ENCODE measurements at regions not wholly inside any gene's neighbourhood (a gene's known extent, or its start where the extent isn't known, plus 50 kb on each side); places are given as distances from the start of the nearest gene placed in this dataset.
A peak's percentile ranks its signal among the peaks of the same experiment; 100 is the strongest.

- TF ChIP-seq PRDM2 (tag by site-specific recombination; IDR thresholded peaks at IDR 0.05; ENCODE audit: borderline replicate concordance) (no peak), ZNF302 (tag by site-specific recombination; IDR thresholded peaks at IDR 0.05; ENCODE audit: low read depth) (no peak), ZNF266 (tag by site-specific recombination; IDR thresholded peaks at IDR 0.05; ENCODE audit: low read depth) (no peak), ZNF174 (tag by site-specific recombination; IDR thresholded peaks at IDR 0.05) (no peak), ZNF37A (tag by site-specific recombination; IDR thresholded peaks at IDR 0.05) (no peak), ZNF747 (tag by site-specific recombination; IDR thresholded peaks at IDR 0.05) (no peak), ZNF423 (tag by site-specific recombination; IDR thresholded peaks at IDR 0.05) (no peak), ZSCAN16 (tag by site-specific recombination; IDR thresholded peaks at IDR 0.05) (no peak), KLF16 (tag by site-specific recombination; IDR thresholded peaks at IDR 0.05) (no peak), ZFHX2 (tag by site-specific recombination; conservative IDR thresholded peaks at IDR 0.05) (no peak), ZNF677 (tag by site-specific recombination; IDR thresholded peaks at IDR 0.05) (no peak)
Observed at GRCh38 chr7:131076032-131076431, 251.6 kb upstream of the MKLN1 start (continued).

GRCh38 chr7:131076711-131077181, 250.9 kb upstream of the MKLN1 start:
- no peak overlapping the region for H3K4me3 ChIP-seq (ENCODE audit: low read depth, low read length)
- peak overlapping the region; percentile 46; the same call in 1 of the 2 replicates for H3K27ac ChIP-seq (ENCODE audit: extremely low read depth, low read depth, low read length)
- H3K9me3 ChIP-seq (ENCODE audit: control insufficient read depth, insufficient read depth, low read depth, low read length) = no peaks in the 10 kb centered on the region
- no peaks in the 10 kb centered on the region for H3K36me3 ChIP-seq (ENCODE audit: control insufficient read depth in 2 of 2, insufficient read depth in 1 of 2, low read length in 2 of 2)
- ChIA-PET POLR2A (no interaction called here), CTCF (no interaction called here)
- H3K4me1 ChIP-seq (ENCODE audit: control insufficient read depth, insufficient read depth, low read length) = peaks cover 3% of the 10 kb centered on the region; the same call in 1 of the 2 replicates
- TF ChIP-seq ZNF624 (tag by site-specific recombination; IDR thresholded peaks at IDR 0.05) = no peak
- no peak for TF ChIP-seq ZFP69B (tag by site-specific recombination; IDR thresholded peaks at IDR 0.05)
- TF ChIP-seq ZFP3 (tag by site-specific recombination; IDR thresholded peaks at IDR 0.05; ENCODE audit: low read depth) = no peak
- no peak for TF ChIP-seq GFI1B (tag by site-specific recombination; IDR thresholded peaks at IDR 0.05)
- TF ChIP-seq PRDM10 (tag by site-specific recombination; IDR thresholded peaks at IDR 0.05) = no peak
- TF ChIP-seq PRDM2 (tag by site-specific recombination; IDR thresholded peaks at IDR 0.05; ENCODE audit: borderline replicate concordance) = no peak
- TF ChIP-seq FEZF1 (tag by site-specific recombination; IDR thresholded peaks at IDR 0.05) = peak; percentile 28; the same call in 1 of the 2 replicates
- no peak for TF ChIP-seq SP2 (tag by site-specific recombination; IDR thresholded peaks at IDR 0.05)
- TF ChIP-seq ZBTB17 (tag by site-specific recombination; IDR thresholded peaks at IDR 0.05) = peak; percentile 75
- 0 out of 2 replicates have a peak, but pooled peaks have one; percentile 12 for TF ChIP-seq ZEB2 (tag by site-specific recombination; IDR thresholded peaks at IDR 0.05)
- TF ChIP-seq ZBTB44 (tag by site-specific recombination; IDR thresholded peaks at IDR 0.05) = no peak

Data from HEK293 (cell line).